ENCODE measurements at regions not wholly inside any gene's neighbourhood (a gene's known extent, or its start where the extent isn't known, plus 50 kb on each side); places are given as distances from the start of the nearest gene placed in this dataset.
"Not testable (repeated sequence)": the region's sequence is repeated elsewhere in the genome, so short reads cannot be mapped to it uniquely, and the experiment has no call there.

- DNase-seq (ENCODE audit: low read depth), result no peak
Measured at GRCh38 chr4:63269156-63269555, 1140.1 kb downstream of the TECRL start.

GRCh38 chr4:63233671-63234070 lies 1175.6 kb downstream of the TECRL start:
- no peak for DNase-seq (ENCODE audit: low read depth)

GRCh38 chr4:63232058-63232457 lies 1177.2 kb downstream of the TECRL start:
- DNase-seq (ENCODE audit: low read depth), result no peak

GRCh38 chr4:63226229-63226628 lies 1183.0 kb downstream of the TECRL start:
- no peak for DNase-seq (ENCODE audit: low read depth)

- DNase-seq (ENCODE audit: low read depth), result no peak
Measured at GRCh38 chr4:63222466-63222865, 1186.8 kb downstream of the TECRL start.

GRCh38 chr4:63221477-63221876 lies 1187.8 kb downstream of the TECRL start:
- DNase-seq (ENCODE audit: low read depth), result no peak

- no peak for DNase-seq (ENCODE audit: low read depth)
Measured at GRCh38 chr4:63218856-63219255, 1190.4 kb downstream of the TECRL start.

GRCh38 chr4:63214076-63214475 lies 1195.2 kb downstream of the TECRL start:
- no peak for DNase-seq (ENCODE audit: low read depth)

GRCh38 chr4:63211776-63212479 lies 1197.3 kb downstream of the TECRL start:
- DNase-seq (ENCODE audit: low read depth), result no peak

GRCh38 chr4:63211375-63211774 lies 1197.9 kb downstream of the TECRL start:
- DNase-seq (ENCODE audit: low read depth), result no peak

- not testable (repeated sequence) for DNase-seq (ENCODE audit: low read depth)
Measured at GRCh38 chr4:63193029-63193428, 1216.2 kb downstream of the TECRL start.

GRCh38 chr4:63171341-63171740 lies 1237.9 kb downstream of the TECRL start:
- DNase-seq (ENCODE audit: low read depth), result no peak

- DNase-seq (ENCODE audit: low read depth), result no peak
Measured at GRCh38 chr4:63170923-63171322, 1238.3 kb downstream of the TECRL start.

GRCh38 chr4:63169836-63170235 lies 1239.4 kb downstream of the TECRL start:
- no peak for DNase-seq (ENCODE audit: low read depth)

GRCh38 chr4:63155561-63155960 lies 1253.7 kb downstream of the TECRL start:
- DNase-seq (ENCODE audit: low read depth), result no peak

GRCh38 chr4:63123441-63123840 lies 1285.8 kb downstream of the TECRL start:
- DNase-seq (ENCODE audit: low read depth), result no peak

GRCh38 chr4:63122955-63123354 lies 1286.3 kb downstream of the TECRL start:
- no peak for DNase-seq (ENCODE audit: low read depth)

GRCh38 chr4:63106600-63106999 lies 1302.7 kb downstream of the TECRL start:
- DNase-seq (ENCODE audit: low read depth), result no peak

GRCh38 chr4:63105839-63106238 lies 1303.4 kb downstream of the TECRL start:
- no peak for DNase-seq (ENCODE audit: low read depth)

GRCh38 chr4:63090641-63091040 lies 1318.6 kb downstream of the TECRL start:
- DNase-seq (ENCODE audit: low read depth), result no peak

GRCh38 chr4:63085091-63085490 lies 1324.2 kb downstream of the TECRL start:
- peak; percentile 34 for DNase-seq (ENCODE audit: low read depth)

GRCh38 chr4:63080934-63081333 lies 1328.3 kb downstream of the TECRL start:
- no peak for DNase-seq (ENCODE audit: low read depth)

- peak; percentile 15 for DNase-seq (ENCODE audit: low read depth)
Measured at GRCh38 chr4:63063760-63064159, 1345.5 kb downstream of the TECRL start.

GRCh38 chr4:63062891-63063290 lies 1346.4 kb downstream of the TECRL start:
- not testable (repeated sequence) for DNase-seq (ENCODE audit: low read depth)
